Erythroblast (primary cell): ENCODE measurements at regions not wholly inside any gene's neighbourhood (a gene's known extent, or its start where the extent isn't known, plus 50 kb on each side); places are given as distances from the start of the nearest gene placed in this dataset.

ENCODE experiments used
- DNase-seq, 2 experiments: peaks; one replicate each; lab custom pipeline; 2025; lab: John Stamatoyannopoulos, UW
- GATA1 ChIP-seq: IDR thresholded peaks from 2 replicates; pipeline ENCODE4 v1.6.1; 2011; ENCODE audit warnings: low read depth, mild to moderate bottlenecking, control low read depth, low read length, moderate library complexity
- POLR2A ChIP-seq: IDR thresholded peaks from 2 replicates; pipeline ENCODE4 v1.6.1; 2011; ENCODE audit warnings: mild to moderate bottlenecking, low read length

GRCh38 chr3:127337911-127338531 lies 50.2 kb upstream of the PRR20G start:
- TF ChIP-seq GATA1: no peak
- no peak for TF ChIP-seq POLR2A

More at GRCh38 chr3:127337911-127338531, 50.2 kb upstream of the PRR20G start:
- DNase-seq: no peak
